A673 (cell line): ENCODE measurements at regions not wholly inside any gene's neighbourhood (a gene's known extent, or its start where the extent isn't known, plus 50 kb on each side); places are given as distances from the start of the nearest gene placed in this dataset.

ENCODE experiments used
- BruUV-seq: library from RNA; stranded (reverse); fragments of 400-500 nt; replicated peaks from 2 replicates; lab custom pipeline; 2021; lab: Mats Ljungman, UMichigan
- CTCF ChIA-PET: fragments of 300-600 bp; sonication (Branson Sonifier 250); formaldehyde crosslinking; loops from one replicate; lab custom pipeline; 2022; ENCODE audit warnings: antibody characterized with exemption; lab: Charles Lee
- POLR2A ChIA-PET: fragments of 300-600 bp; sonication (Branson Sonifier 250); formaldehyde crosslinking; loops from one replicate; lab custom pipeline; 2022; ENCODE audit warnings: antibody characterized with exemption; ENCODE audit not compliant: low non-redundant PET; lab: Charles Lee
- DNase-seq: peaks from one replicate; pipeline ENCODE4 v3.0.0-alpha.2; 2015; ENCODE audit warnings: low spot score
- H3K27ac ChIP-seq: fragments of 200-600 bp; sonication (generic); 2 replicates; pipeline ENCODE4 v1.5.1; 2016; ENCODE audit warnings: mixed run types, low read depth, mild to moderate bottlenecking, mixed read lengths, antibody characterized with exemption, low read length; ENCODE audit not compliant: poor library complexity, severe bottlenecking
- H3K27me3 ChIP-seq: fragments of 200-600 bp; sonication (generic); replicated peaks from 2 replicates; pipeline ENCODE4 v1.6.1; 2017; ENCODE audit warnings: mixed run types, low read depth, mild to moderate bottlenecking, mixed read lengths, antibody characterized with exemption, low read length; ENCODE audit not compliant: insufficient read depth, poor library complexity
- H3K36me3 ChIP-seq: fragments of 200-600 bp; sonication (generic); 2 replicates; pipeline ENCODE4 v1.6.1; 2016; ENCODE audit warnings: mixed run types, mild to moderate bottlenecking, mixed read lengths, antibody characterized with exemption, low read length; ENCODE audit not compliant: insufficient read depth, poor library complexity, severe bottlenecking
- H3K4me1 ChIP-seq: fragments of 200-600 bp; sonication (generic); 2 replicates; pipeline ENCODE4 v1.6.1; 2017; ENCODE audit warnings: mixed run types, mild to moderate bottlenecking, mixed read lengths, antibody characterized with exemption, low read length; ENCODE audit not compliant: insufficient read depth, poor library complexity, severe bottlenecking
- H3K4me3 ChIP-seq: fragments of 200-600 bp; sonication (generic); 2 replicates; pipeline ENCODE4 v1.5.1; 2016; ENCODE audit warnings: low read depth, mixed run types, mild to moderate bottlenecking, mixed read lengths, low read length; ENCODE audit not compliant: poor library complexity, severe bottlenecking
- H3K9me3 ChIP-seq: fragments of 200-600 bp; sonication (generic); 2 replicates; pipeline ENCODE4 v1.6.1; 2016; ENCODE audit warnings: mixed run types, low read depth, mild to moderate bottlenecking, mixed read lengths, antibody characterized with exemption, low read length; ENCODE audit not compliant: poor library complexity, severe bottlenecking
- EZH2 ChIP-seq: fragments of 200-600 bp; sonication (generic); IDR thresholded peaks from 2 replicates; pipeline ENCODE4 v1.6.1; 2017; ENCODE audit warnings: borderline replicate concordance, low read depth, mild to moderate bottlenecking, mixed read lengths, antibody characterized with exemption, low read length; ENCODE audit not compliant: poor library complexity, severe bottlenecking
- intact Hi-C: fragments of 100-400 bp; cut with micrococcal nuclease; formaldehyde crosslinking; loops from one replicate; pipeline ENCODE4 v1.10.0; 2022; ENCODE audit not compliant: unreplicated experiment
- TF ChIP-seq, protein P1 (sequence below): fragments of 300-800, 200-600 bp; sonication (generic); conservative IDR thresholded peaks from 2 replicates; pipeline ENCODE4 v1.5.1; 2017; ENCODE audit warnings: low read depth, mild to moderate bottlenecking, antibody characterized with exemption, low read length, moderate library complexity, mixed read lengths

DNA sequence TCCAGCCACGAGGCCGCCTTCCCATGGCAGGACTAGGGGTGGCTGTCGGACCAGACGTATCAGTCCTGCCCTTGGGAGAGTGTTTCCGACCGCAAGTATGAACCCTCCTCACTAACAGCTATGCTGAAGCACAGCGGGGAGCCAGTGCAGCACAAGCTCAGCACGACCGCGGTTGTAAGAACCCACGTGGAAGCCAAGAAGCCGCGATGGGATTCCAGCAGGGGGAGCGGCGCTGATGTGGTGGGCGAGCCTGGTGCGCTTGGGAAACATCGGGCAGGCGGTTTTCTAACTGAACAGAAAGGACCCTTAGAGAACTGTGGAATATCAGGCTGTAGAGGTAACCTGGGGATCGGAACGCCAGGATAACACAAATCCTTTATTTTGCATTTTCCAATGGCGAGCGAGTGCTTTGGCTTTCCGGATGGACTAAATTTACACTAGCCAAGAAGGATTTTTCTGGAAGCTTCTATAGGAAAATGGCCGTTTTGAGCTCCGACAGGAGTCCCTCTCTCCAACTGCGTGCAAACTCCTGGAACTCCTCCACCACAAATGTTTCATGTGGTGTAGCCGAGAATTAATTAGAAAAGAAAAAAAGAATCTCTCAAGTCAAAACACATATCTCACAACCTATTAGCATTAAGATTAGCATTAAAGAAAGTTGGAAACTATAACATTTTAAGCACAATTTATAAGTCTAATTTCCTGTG lies 132.0 kb upstream of the MYCN start:
- peaks cover 22% of the 10 kb centered on the region for H3K4me1 ChIP-seq
- no peak overlapping the region for H3K4me3 ChIP-seq
- ChIA-PET POLR2A (no interaction called here), CTCF (no interaction called here)
- no peaks in the 10 kb centered on the region for H3K36me3 ChIP-seq
- H3K27me3 ChIP-seq, result no peaks in the 10 kb centered on the region
- no peaks in the 10 kb centered on the region for H3K9me3 ChIP-seq
- H3K27ac ChIP-seq, result no peak overlapping the region
- TF ChIP-seq EZH2, result no peak
- TF ChIP-seq, protein P1, sequence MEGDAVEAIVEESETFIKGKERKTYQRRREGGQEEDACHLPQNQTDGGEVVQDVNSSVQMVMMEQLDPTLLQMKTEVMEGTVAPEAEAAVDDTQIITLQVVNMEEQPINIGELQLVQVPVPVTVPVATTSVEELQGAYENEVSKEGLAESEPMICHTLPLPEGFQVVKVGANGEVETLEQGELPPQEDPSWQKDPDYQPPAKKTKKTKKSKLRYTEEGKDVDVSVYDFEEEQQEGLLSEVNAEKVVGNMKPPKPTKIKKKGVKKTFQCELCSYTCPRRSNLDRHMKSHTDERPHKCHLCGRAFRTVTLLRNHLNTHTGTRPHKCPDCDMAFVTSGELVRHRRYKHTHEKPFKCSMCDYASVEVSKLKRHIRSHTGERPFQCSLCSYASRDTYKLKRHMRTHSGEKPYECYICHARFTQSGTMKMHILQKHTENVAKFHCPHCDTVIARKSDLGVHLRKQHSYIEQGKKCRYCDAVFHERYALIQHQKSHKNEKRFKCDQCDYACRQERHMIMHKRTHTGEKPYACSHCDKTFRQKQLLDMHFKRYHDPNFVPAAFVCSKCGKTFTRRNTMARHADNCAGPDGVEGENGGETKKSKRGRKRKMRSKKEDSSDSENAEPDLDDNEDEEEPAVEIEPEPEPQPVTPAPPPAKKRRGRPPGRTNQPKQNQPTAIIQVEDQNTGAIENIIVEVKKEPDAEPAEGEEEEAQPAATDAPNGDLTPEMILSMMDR, result peak; percentile 47
- intact Hi-C loops, result no loop called here
- no TSS peak for BruUV-seq
- DNase-seq, result peak; percentile 76

DNA sequence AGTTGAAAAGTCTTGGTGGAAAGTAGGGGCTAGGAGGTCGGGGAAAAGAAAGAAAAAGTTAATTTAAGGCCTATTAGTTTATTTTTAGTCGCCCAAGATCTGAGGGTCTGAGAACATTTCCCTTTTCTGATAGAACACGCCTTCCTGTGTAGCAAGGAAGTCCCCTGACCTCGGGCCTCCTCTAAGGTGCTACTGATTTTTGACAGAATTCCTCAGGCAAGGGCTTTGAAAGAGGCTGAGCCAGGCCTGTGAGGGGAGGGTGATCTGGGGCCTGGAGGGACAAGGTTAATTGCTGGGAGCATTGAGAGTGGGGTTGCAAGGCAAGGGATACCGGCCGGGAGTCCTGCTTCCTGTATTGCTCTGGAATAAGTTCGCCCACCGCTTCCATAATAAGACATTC lies 131.4 kb upstream of the MYCN start:
- ChIA-PET CTCF (no interaction called here), POLR2A (no interaction called here)
- TF ChIP-seq, protein P1, result no peak
- no peak for TF ChIP-seq EZH2
- no peak overlapping the region for H3K27ac ChIP-seq
- no peaks in the 10 kb centered on the region for H3K36me3 ChIP-seq
- DNase-seq, result no peak
- H3K4me3 ChIP-seq, result no peak overlapping the region
- H3K9me3 ChIP-seq, result no peaks in the 10 kb centered on the region
- H3K27me3 ChIP-seq, result no peaks in the 10 kb centered on the region
- peaks cover 22% of the 10 kb centered on the region for H3K4me1 ChIP-seq
- BruUV-seq, result no TSS peak
- intact Hi-C loops, result no loop called here

DNA sequence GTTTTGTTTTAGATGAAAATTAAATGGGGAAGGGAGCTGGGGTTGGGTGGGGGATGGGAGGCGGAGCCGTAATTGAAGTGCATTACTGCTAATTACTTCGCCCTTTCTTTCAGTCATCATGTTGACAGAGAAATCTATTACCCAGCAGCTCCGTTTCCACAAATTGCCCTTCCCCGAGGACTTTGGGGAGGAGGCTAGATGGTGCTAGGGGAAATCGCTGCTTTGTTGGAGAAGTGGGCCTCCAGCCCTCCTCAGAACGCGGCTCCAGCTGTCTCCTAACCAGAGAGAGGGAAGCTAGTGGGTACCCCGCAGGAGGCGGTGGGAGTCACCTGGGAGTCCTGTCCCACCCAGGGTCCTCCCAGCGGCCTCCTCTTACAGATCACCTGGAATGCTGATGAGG lies 130.9 kb upstream of the MYCN start:
- H3K9me3 ChIP-seq, result no peaks in the 10 kb centered on the region
- DNase-seq, result no peak
- H3K4me3 ChIP-seq, result no peak overlapping the region
- peaks cover 22% of the 10 kb centered on the region for H3K4me1 ChIP-seq
- no peak overlapping the region for H3K27ac ChIP-seq
- TF ChIP-seq, protein P1, result no peak
- TF ChIP-seq EZH2, result no peak
- intact Hi-C loops, result no loop called here
- no peaks in the 10 kb centered on the region for H3K36me3 ChIP-seq
- CTCF ChIA-PET, result no interaction called here
- BruUV-seq, result no TSS peak
- POLR2A ChIA-PET, result no interaction called here
- H3K27me3 ChIP-seq, result no peaks in the 10 kb centered on the region
